Fibroblast of pulmonary artery (primary cell): ENCODE measurements at regions not wholly inside any gene's neighbourhood (a gene's known extent, or its start where the extent isn't known, plus 50 kb on each side); places are given as distances from the start of the nearest gene placed in this dataset.
"Not testable (repeated sequence)": the region's sequence is repeated elsewhere in the genome, so short reads cannot be mapped to it uniquely, and the experiment has no call there.

ENCODE experiments used
- DNase-seq: peaks from one replicate; pipeline ENCODE4 v3.0.0-alpha.2; 2010; ENCODE audit warnings: low read depth
- H3K4me3 ChIP-seq: replicated peaks from 2 replicates; pipeline ENCODE4 v1.5.1; 2011; ENCODE audit warnings: low read depth, mild to moderate bottlenecking, control low read depth, low read length, moderate library complexity
- TF ChIP-seq, protein P1 (sequence below): IDR thresholded peaks from 2 replicates; pipeline ENCODE4 v1.5.1; 2011; ENCODE audit warnings: mild to moderate bottlenecking, control low read depth, low read length, inconsistent platforms; ENCODE audit errors: missing control alignments

DNA sequence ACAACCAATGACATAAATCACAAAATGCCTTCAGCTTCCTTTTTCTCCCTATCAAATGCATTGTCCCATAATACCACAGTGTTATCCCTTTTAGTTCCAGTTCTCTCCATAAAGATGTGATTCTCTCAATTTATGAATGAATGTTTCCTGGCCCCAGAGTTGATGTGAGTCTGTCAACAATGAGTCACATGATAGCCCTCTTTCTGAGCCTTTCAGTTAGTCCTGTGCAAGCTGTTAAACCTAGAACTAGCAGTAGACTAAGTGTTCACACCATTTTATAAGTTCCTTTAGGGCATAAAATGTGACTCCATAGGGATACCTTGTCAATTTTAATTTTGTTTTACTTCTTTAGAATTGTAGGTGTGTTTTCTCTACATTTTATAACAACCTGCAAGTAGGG is 129.5 kb downstream of the PABPC4L start:
- H3K4me3 ChIP-seq, result no peak overlapping the region
- TF ChIP-seq, protein P1, sequence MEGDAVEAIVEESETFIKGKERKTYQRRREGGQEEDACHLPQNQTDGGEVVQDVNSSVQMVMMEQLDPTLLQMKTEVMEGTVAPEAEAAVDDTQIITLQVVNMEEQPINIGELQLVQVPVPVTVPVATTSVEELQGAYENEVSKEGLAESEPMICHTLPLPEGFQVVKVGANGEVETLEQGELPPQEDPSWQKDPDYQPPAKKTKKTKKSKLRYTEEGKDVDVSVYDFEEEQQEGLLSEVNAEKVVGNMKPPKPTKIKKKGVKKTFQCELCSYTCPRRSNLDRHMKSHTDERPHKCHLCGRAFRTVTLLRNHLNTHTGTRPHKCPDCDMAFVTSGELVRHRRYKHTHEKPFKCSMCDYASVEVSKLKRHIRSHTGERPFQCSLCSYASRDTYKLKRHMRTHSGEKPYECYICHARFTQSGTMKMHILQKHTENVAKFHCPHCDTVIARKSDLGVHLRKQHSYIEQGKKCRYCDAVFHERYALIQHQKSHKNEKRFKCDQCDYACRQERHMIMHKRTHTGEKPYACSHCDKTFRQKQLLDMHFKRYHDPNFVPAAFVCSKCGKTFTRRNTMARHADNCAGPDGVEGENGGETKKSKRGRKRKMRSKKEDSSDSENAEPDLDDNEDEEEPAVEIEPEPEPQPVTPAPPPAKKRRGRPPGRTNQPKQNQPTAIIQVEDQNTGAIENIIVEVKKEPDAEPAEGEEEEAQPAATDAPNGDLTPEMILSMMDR, result no peak
- no peak for DNase-seq

DNA sequence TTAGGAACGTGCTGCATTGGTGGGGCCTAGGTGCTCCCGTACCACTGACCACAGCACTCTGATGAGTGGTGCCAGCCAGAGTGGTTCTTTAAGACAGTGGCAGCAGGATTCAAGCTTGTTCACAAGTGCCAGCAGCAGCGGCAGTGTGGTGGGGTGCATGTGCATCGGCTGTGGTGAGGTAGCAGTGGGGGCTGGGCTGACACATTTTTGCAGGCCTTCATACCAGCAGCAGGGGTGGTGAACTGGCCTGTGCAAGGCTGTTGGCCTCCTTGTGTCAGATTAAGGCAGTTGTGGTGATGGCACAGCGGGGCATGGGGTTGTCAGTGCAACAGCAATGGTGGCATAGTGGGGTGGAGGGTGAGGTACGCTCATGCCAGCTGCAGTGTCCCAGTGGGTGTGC is 131.4 kb downstream of the PABPC4L start:
- no peak overlapping the region for H3K4me3 ChIP-seq
- TF ChIP-seq, protein P1, result no peak
- no peak for DNase-seq

DNA sequence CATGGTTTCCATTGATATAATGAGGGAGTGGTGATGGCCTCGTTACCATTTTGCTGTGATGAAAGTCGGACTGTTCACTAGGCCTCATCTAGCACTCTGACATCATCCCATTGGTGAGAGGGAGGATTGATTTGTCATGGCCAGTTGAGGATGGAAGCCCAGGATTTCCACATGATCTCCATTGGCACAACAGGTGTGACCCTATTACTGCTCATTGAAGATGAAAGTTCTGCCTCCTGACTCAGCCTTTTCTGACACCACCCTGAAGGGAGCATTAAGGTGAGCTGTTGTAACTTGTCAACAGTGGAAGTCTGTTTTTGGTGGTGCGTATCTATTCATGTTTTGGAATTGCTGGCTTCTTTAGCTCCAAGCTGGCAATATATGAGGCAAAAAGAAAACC is 144.2 kb downstream of the PABPC4L start:
- DNase-seq, result no peak

GRCh38 chr4:134046221-134046620 is 155.4 kb downstream of the PABPC4L start:
- not testable (repeated sequence) for DNase-seq, H3K4me3 ChIP-seq

More for the DNA sequence above, 144.2 kb downstream of the PABPC4L start:
- TF ChIP-seq, protein P1, result no peak
- H3K4me3 ChIP-seq, result no peak overlapping the region

GRCh38 chr4:134045411-134045810 is 156.2 kb downstream of the PABPC4L start:
- no peak for DNase-seq
- TF ChIP-seq, protein P1, result no peak
- H3K4me3 ChIP-seq, result no peak overlapping the region

GRCh38 chr4:134043266-134043665 is 158.3 kb downstream of the PABPC4L start:
- TF ChIP-seq, protein P1, result no peak
- no peak overlapping the region for H3K4me3 ChIP-seq
- DNase-seq, result no peak

- TF ChIP-seq, protein P1, result no peak
Observed at GRCh38 chr4:134028421-134028820, 173.2 kb downstream of the PABPC4L start.

DNA sequence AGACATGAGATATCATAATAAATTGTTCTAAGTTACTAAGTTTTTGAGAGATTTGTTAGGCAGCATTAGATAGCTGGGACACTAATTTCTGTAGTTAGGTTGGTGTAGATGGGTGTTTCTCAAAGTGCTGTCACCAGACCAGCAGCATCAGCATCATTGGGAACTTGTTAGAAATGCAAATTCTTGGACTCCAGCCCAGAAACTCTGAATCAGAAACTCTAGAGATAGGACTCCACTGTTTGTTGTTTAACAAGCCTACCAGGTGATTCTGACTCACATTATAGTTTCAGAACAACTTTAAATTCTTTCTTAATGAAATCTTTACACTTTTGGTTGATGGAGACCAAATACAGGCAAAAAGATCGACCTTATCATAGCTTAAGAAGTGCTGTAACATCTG is 173.7 kb downstream of the PABPC4L start:
- no peak overlapping the region for H3K4me3 ChIP-seq
- TF ChIP-seq, protein P1, result no peak
- peak; percentile 90 for DNase-seq

More at GRCh38 chr4:134028421-134028820, 173.2 kb downstream of the PABPC4L start:
- no peak for DNase-seq
- no peak overlapping the region for H3K4me3 ChIP-seq
